ENCODE measurements at regions not wholly inside any gene's neighbourhood (a gene's known extent, or its start where the extent isn't known, plus 50 kb on each side); places are given as distances from the start of the nearest gene placed in this dataset.

GRCh38 chr10:90047243-90047729 lies 345.9 kb downstream of the KIF20B start:
- Histone ChIP-seq H3K36me3 (no peaks in the 10 kb centered on the region), H3K27me3 (no peaks in the 10 kb centered on the region), H3K9me3 (no peaks in the 10 kb centered on the region), H3K27ac (no peak overlapping the region), H3K4me3 (no peak overlapping the region), H3K4me1 (no peaks in the 10 kb centered on the region)
- no peak for DNase-seq
- ATAC-seq = no peak
- TF ChIP-seq, protein P1, sequence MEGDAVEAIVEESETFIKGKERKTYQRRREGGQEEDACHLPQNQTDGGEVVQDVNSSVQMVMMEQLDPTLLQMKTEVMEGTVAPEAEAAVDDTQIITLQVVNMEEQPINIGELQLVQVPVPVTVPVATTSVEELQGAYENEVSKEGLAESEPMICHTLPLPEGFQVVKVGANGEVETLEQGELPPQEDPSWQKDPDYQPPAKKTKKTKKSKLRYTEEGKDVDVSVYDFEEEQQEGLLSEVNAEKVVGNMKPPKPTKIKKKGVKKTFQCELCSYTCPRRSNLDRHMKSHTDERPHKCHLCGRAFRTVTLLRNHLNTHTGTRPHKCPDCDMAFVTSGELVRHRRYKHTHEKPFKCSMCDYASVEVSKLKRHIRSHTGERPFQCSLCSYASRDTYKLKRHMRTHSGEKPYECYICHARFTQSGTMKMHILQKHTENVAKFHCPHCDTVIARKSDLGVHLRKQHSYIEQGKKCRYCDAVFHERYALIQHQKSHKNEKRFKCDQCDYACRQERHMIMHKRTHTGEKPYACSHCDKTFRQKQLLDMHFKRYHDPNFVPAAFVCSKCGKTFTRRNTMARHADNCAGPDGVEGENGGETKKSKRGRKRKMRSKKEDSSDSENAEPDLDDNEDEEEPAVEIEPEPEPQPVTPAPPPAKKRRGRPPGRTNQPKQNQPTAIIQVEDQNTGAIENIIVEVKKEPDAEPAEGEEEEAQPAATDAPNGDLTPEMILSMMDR (IDR thresholded peaks at IDR 0.05) = no peak
- intact Hi-C loops (cut with DNase I) = no loop called here

DNA sequence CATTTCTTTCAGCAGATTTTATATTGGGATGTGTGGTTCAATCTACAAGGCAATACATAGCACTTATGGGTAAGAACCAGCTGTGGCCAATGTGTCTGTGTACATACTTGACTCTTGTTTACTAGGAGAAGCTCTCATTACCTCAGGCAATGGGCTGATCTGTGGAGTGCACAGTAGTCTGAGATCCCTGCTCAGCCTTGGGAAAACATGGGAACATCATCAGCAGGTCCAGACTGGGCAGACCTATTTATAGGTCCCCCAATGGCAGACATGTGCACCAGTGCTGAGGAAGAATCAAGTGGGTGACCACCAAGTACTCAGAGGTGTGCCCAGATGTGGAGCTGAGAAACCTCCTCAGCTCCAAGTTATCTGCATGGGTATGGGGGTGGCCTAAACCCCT lies 349.7 kb downstream of the KIF20B start:
- Histone ChIP-seq H3K27ac (no peak overlapping the region), H3K9me3 (no peaks in the 10 kb centered on the region), H3K36me3 (no peaks in the 10 kb centered on the region), H3K27me3 (no peaks in the 10 kb centered on the region), H3K4me3 (no peak overlapping the region), H3K4me1 (no peaks in the 10 kb centered on the region)
- DNase-seq = no peak
- ATAC-seq = no peak
- TF ChIP-seq, protein P1 (IDR thresholded peaks at IDR 0.05) = no peak
- intact Hi-C loops (cut with DNase I) = no loop called here

GRCh38 chr10:90051474-90051873 lies 350.1 kb downstream of the KIF20B start:
- intact Hi-C loops (cut with DNase I) = no loop called here
- peak; percentile 61 for DNase-seq
- no peak overlapping the region for H3K27ac ChIP-seq
- H3K9me3 ChIP-seq = no peaks in the 10 kb centered on the region
- H3K4me3 ChIP-seq = no peak overlapping the region
- no peaks in the 10 kb centered on the region for H3K4me1 ChIP-seq
- H3K36me3 ChIP-seq = no peaks in the 10 kb centered on the region
- ATAC-seq = peak; percentile 70
- H3K27me3 ChIP-seq = no peaks in the 10 kb centered on the region
- TF ChIP-seq, protein P1 (IDR thresholded peaks at IDR 0.05) = no peak

DNA sequence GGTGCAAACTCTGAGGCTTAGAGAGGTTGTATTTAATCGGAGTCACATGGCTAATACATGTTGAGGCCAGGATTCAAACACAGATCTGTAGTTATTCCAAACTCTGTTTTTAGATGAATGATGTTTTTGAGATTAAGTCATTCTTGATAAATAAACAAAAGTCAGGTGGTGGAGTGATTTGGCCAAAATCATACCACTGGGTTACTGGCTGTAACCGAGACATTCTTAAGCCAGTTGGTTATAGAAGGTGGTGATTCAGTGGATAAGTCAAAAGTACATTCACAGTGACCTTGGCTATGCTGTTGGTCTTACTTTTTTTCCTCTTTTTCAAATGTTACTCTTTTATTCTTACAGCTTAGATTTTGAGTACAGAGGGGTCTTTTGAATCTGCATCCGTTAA lies 361.4 kb downstream of the KIF20B start:
- DNase-seq = no peak
- H3K9me3 ChIP-seq = no peaks in the 10 kb centered on the region
- no peak overlapping the region for H3K27ac ChIP-seq
- no peak for ATAC-seq
- no peaks in the 10 kb centered on the region for H3K4me1 ChIP-seq
- H3K36me3 ChIP-seq = no peaks in the 10 kb centered on the region
- TF ChIP-seq, protein P1 (IDR thresholded peaks at IDR 0.05) = no peak
- H3K27me3 ChIP-seq = no peaks in the 10 kb centered on the region
- no peak overlapping the region for H3K4me3 ChIP-seq
- intact Hi-C loops (cut with DNase I) = no loop called here

GRCh38 chr10:90064295-90064694 lies 362.9 kb downstream of the KIF20B start:
- Histone ChIP-seq H3K27me3 (no peaks in the 10 kb centered on the region), H3K4me3 (no peak overlapping the region), H3K4me1 (no peaks in the 10 kb centered on the region), H3K9me3 (no peaks in the 10 kb centered on the region), H3K36me3 (no peaks in the 10 kb centered on the region), H3K27ac (no peak overlapping the region)
- ATAC-seq = no peak
- DNase-seq = no peak
- TF ChIP-seq, protein P1 (IDR thresholded peaks at IDR 0.05) = no peak
- intact Hi-C loops (cut with DNase I) = no loop called here

GRCh38 chr10:90066435-90066834 lies 365.0 kb downstream of the KIF20B start:
- no peaks in the 10 kb centered on the region for H3K36me3 ChIP-seq
- H3K4me3 ChIP-seq = no peak overlapping the region
- TF ChIP-seq, protein P1 (IDR thresholded peaks at IDR 0.05) = no peak
- ATAC-seq = no peak
- intact Hi-C loops (cut with DNase I) = no loop called here
- H3K27me3 ChIP-seq = no peaks in the 10 kb centered on the region
- no peak overlapping the region for H3K27ac ChIP-seq
- no peaks in the 10 kb centered on the region for H3K9me3 ChIP-seq
- no peak for DNase-seq
- no peaks in the 10 kb centered on the region for H3K4me1 ChIP-seq
